ENCODE measurements at regions not wholly inside any gene's neighbourhood (a gene's known extent, or its start where the extent isn't known, plus 50 kb on each side); places are given as distances from the start of the nearest gene placed in this dataset.

- TF ChIP-seq CTCF (IDR thresholded peaks at IDR 0.05; ENCODE audit: borderline replicate concordance, insufficient read depth, low read depth, low read length) = no peak
- no peak overlapping the region for H3K4me3 ChIP-seq (ENCODE audit: low read depth, low read length)
Observed at GRCh38 chr4:29199025-29199424, 1521.1 kb upstream of the PCDH7 start.

GRCh38 chr4:29199485-29199884, 1520.7 kb upstream of the PCDH7 start:
- no peak for TF ChIP-seq CTCF (IDR thresholded peaks at IDR 0.05; ENCODE audit: borderline replicate concordance, insufficient read depth, low read depth, low read length)

GRCh38 chr4:29213020-29213419, 1507.1 kb upstream of the PCDH7 start:
- no peak overlapping the region for H3K4me3 ChIP-seq (ENCODE audit: low read depth, low read length)
- no peak for TF ChIP-seq CTCF (IDR thresholded peaks at IDR 0.05; ENCODE audit: borderline replicate concordance, insufficient read depth, low read depth, low read length)

More at GRCh38 chr4:29199485-29199884, 1520.7 kb upstream of the PCDH7 start:
- H3K4me3 ChIP-seq (ENCODE audit: low read depth, low read length) = no peak overlapping the region

GRCh38 chr4:29220761-29221160, 1499.4 kb upstream of the PCDH7 start:
- TF ChIP-seq CTCF (IDR thresholded peaks at IDR 0.05; ENCODE audit: borderline replicate concordance, insufficient read depth, low read depth, low read length) = no peak
- no peak overlapping the region for H3K4me3 ChIP-seq (ENCODE audit: low read depth, low read length)

GRCh38 chr4:29224911-29225310, 1495.3 kb upstream of the PCDH7 start:
- TF ChIP-seq CTCF (IDR thresholded peaks at IDR 0.05; ENCODE audit: borderline replicate concordance, insufficient read depth, low read depth, low read length) = no peak
- no peak overlapping the region for H3K4me3 ChIP-seq (ENCODE audit: low read depth, low read length)

GRCh38 chr4:29240641-29241040, 1479.5 kb upstream of the PCDH7 start:
- no peak for TF ChIP-seq CTCF (IDR thresholded peaks at IDR 0.05; ENCODE audit: borderline replicate concordance, insufficient read depth, low read depth, low read length)
- no peak overlapping the region for H3K4me3 ChIP-seq (ENCODE audit: low read depth, low read length)

- no peak overlapping the region for H3K4me3 ChIP-seq (ENCODE audit: low read depth, low read length)
- no peak for TF ChIP-seq CTCF (IDR thresholded peaks at IDR 0.05; ENCODE audit: borderline replicate concordance, insufficient read depth, low read depth, low read length)
Observed at GRCh38 chr4:29243054-29243453, 1477.1 kb upstream of the PCDH7 start.
